Prostate gland (tissue), 2 donors: ENCODE measurements at regions not wholly inside any gene's neighbourhood (a gene's known extent, or its start where the extent isn't known, plus 50 kb on each side); places are given as distances from the start of the nearest gene placed in this dataset.

Experiments
- DNase-seq: peaks from one replicate; pipeline ENCODE4 v3.0.0-alpha.2; 2019; ENCODE audit warnings: low spot score
- H3K27ac ChIP-seq, 2 donors: fragments of 200-600 bp; sonication (generic); 2 replicates each; pipeline ENCODE4 v1.5.1; 2017 to 2019
- H3K27me3 ChIP-seq: fragments of 200-600 bp; sonication (generic); replicated peaks from 2 replicates; pipeline ENCODE4 v1.5.1; 2019; ENCODE audit not compliant: insufficient read depth
- H3K36me3 ChIP-seq, 2 donors: fragments of 200-600 bp; sonication (generic); 1 replicate in 1 of 2; 2 replicates in 1 of 2; pipeline versions ENCODE4 v1.5.1 to v1.8.1; 2017 to 2019
- H3K4me1 ChIP-seq: fragments of 200-600 bp; sonication (generic); replicated peaks from 2 replicates; pipeline ENCODE4 v1.5.1; 2019
- H3K4me3 ChIP-seq, 2 donors: fragments of 200-600 bp; sonication (generic); 2 replicates each; pipeline ENCODE4 v1.5.1; 2017 to 2019
- H3K9me3 ChIP-seq: fragments of 200-600 bp; sonication (generic); 2 replicates; pipeline ENCODE4 v1.5.1; 2017
- CTCF ChIP-seq, 4 experiments: fragments of 200-600 bp in 2 of 4; fragments of 450-650 bp in 2 of 4; sonication (generic) in 2 of 4; IDR thresholded peaks; 1 replicate in 3 of 4; 2 replicates in 1 of 4; pipeline ENCODE4 v1.5.1; 2016 to 2019; ENCODE audit warnings: antibody characterized with exemption in 4 of 4, mild to moderate bottlenecking in 2 of 4, moderate library complexity in 2 of 4
- POLR2A ChIP-seq: fragments of 450-650 bp; IDR thresholded peaks from one replicate; pipeline ENCODE4 v1.6.1; 2016; ENCODE audit warnings: antibody characterized with exemption, mild to moderate bottlenecking
- POLR2AphosphoS5 ChIP-seq: sonication (generic); formaldehyde crosslinking; IDR thresholded peaks from one replicate; pipeline ENCODE4 v1.6.1; 2017; ENCODE audit warnings: antibody characterized with exemption
- WGBS: methylation state at CpG from one replicate; pipeline ENCODE4 v1.1.5; 2018; 5-methylcytosine and 5-hydroxymethylcytosine counted together
- intact Hi-C: fragments of 100-400 bp; cut with DNase I; formaldehyde crosslinking; loops from one replicate; pipeline ENCODE4 v1.14.2; 2022

GRCh38 chr5:61618577-61618976 lies 286.5 kb downstream of the ZSWIM6 start:
- DNase-seq: no peak
- peaks cover 13% of the 10 kb centered on the region for H3K4me1 ChIP-seq
- H3K27ac ChIP-seq: no peak overlapping the region
- H3K36me3 ChIP-seq: no peaks in the 10 kb centered on the region
- intact Hi-C loops: no loop called here
- H3K4me3 ChIP-seq: no peak overlapping the region
- TF ChIP-seq POLR2A (no peak), CTCF (IDR thresholded peaks at IDR 0.05) (no peak), POLR2AphosphoS5 (no peak)
- WGBS: 93% methylated on average over 4 of the region's 4 CpGs
- no peaks in the 10 kb centered on the region for H3K9me3 ChIP-seq
- H3K27me3 ChIP-seq: no peaks in the 10 kb centered on the region

- no peaks in the 10 kb centered on the region for H3K36me3 ChIP-seq
- DNase-seq: no peak
- TF ChIP-seq POLR2AphosphoS5: no peak
- no peak for TF ChIP-seq POLR2A
- H3K4me1 ChIP-seq: peaks cover 13% of the 10 kb centered on the region
- no peak overlapping the region for H3K4me3 ChIP-seq
- H3K27me3 ChIP-seq: no peaks in the 10 kb centered on the region
- intact Hi-C loops: no loop called here
- H3K27ac ChIP-seq: peak overlapping the region; percentile 80
- whole genome bisulfite sequencing: 97% methylated on average over 3 of the region's 3 CpGs
- H3K9me3 ChIP-seq: no peaks in the 10 kb centered on the region
Observed at GRCh38 chr5:61619289-61619688, 287.2 kb downstream of the ZSWIM6 start.

GRCh38 chr5:61619777-61620518 lies 287.9 kb downstream of the ZSWIM6 start:
- Histone ChIP-seq H3K9me3 (no peaks in the 10 kb centered on the region), H3K4me1 (peaks cover 15% of the 10 kb centered on the region), H3K27me3 (no peaks in the 10 kb centered on the region), H3K27ac (peak overlapping the region; percentile 80), H3K4me3 (no peak overlapping the region), H3K36me3 (no peaks in the 10 kb centered on the region)
- DNase-seq: peak; percentile 46
- TF ChIP-seq CTCF (IDR thresholded peaks at IDR 0.05) (no peak), POLR2A (no peak), POLR2AphosphoS5 (no peak)
- WGBS: 29% methylated on average over 8 of the region's 8 CpGs
- intact Hi-C loops: loop anchor here (5.0 kb wide), 2 partner anchors 213 to 288 kb away; partner anchors contain the start of gene ZSWIM6

- Histone ChIP-seq H3K27ac (peak overlapping the region; percentile 80), H3K27me3 (no peaks in the 10 kb centered on the region), H3K4me3 (no peak overlapping the region), H3K4me1 (peaks cover 16% of the 10 kb centered on the region), H3K9me3 (no peaks in the 10 kb centered on the region), H3K36me3 (no peaks in the 10 kb centered on the region)
- 17% methylated on average over 4 of the region's 4 CpGs for WGBS
- peak; percentile 63 for TF ChIP-seq POLR2AphosphoS5
- TF ChIP-seq POLR2A: no peak
- TF ChIP-seq CTCF (IDR thresholded peaks at IDR 0.05): no peak
- intact Hi-C loops: loop anchor here (5.0 kb wide), 2 partner anchors 213 to 288 kb away; partner anchors contain the start of gene ZSWIM6
- peak; percentile 40 for DNase-seq
Observed at GRCh38 chr5:61620699-61621182, 288.7 kb downstream of the ZSWIM6 start.

- no peak for TF ChIP-seq POLR2A
- no peak for TF ChIP-seq CTCF (IDR thresholded peaks at IDR 0.05)
- TF ChIP-seq POLR2AphosphoS5: no peak
- Histone ChIP-seq H3K9me3 (no peaks in the 10 kb centered on the region), H3K27me3 (no peaks in the 10 kb centered on the region), H3K4me3 (no peak overlapping the region), H3K27ac (peak overlapping the region; percentile 80), H3K36me3 (no peaks in the 10 kb centered on the region), H3K4me1 (peaks cover 16% of the 10 kb centered on the region)
- no peak for DNase-seq
- intact Hi-C loops: loop anchor here (5.0 kb wide), 2 partner anchors 214 to 289 kb away; partner anchors contain the start of gene ZSWIM6
- WGBS: 48% methylated on average over 7 of the region's 7 CpGs
Observed at GRCh38 chr5:61621202-61621650, 289.2 kb downstream of the ZSWIM6 start.
